Esophagus muscularis mucosa (tissue), 3 donors: ENCODE measurements at regions not wholly inside any gene's neighbourhood (a gene's known extent, or its start where the extent isn't known, plus 50 kb on each side); places are given as distances from the start of the nearest gene placed in this dataset.

Source experiments
- POLR2A ChIP-seq: fragments of 450-650 bp; IDR thresholded peaks from one replicate; pipeline ENCODE4 v1.6.1; 2017; ENCODE audit warnings: antibody characterized with exemption, moderate library complexity, mild to moderate bottlenecking, low read depth
- TF ChIP-seq, protein P1 (sequence below), 3 experiments: fragments of 200-600 bp in 2 of 3; fragments of 450-650 bp in 1 of 3; sonication (generic) in 2 of 3; IDR thresholded peaks; one replicate each; pipeline ENCODE4 v1.5.1; 2017 to 2019; ENCODE audit warnings: antibody characterized with exemption in 3 of 3, mild to moderate bottlenecking in 2 of 3, moderate library complexity in 1 of 3

DNA sequence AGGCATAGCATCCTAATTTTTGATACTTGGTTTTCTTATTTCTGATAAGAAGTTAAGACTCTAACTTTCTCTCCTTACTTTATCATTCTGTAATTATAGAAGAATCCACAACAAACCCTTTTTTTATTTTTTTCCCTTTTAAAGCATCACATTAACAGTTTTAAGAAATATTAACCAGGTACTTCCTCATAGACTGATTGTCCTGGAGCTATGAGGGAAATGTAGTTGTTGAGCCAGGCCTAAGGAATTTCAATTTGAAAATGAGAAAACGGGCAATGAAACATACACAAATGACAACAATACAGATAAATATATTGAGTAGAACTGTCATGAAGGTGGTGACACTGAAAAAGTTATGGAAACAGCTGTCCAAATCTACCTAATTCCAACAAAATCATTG is 569.0 kb downstream of the KCNA4 start:
- TF ChIP-seq POLR2A = no peak
- TF ChIP-seq, protein P1, sequence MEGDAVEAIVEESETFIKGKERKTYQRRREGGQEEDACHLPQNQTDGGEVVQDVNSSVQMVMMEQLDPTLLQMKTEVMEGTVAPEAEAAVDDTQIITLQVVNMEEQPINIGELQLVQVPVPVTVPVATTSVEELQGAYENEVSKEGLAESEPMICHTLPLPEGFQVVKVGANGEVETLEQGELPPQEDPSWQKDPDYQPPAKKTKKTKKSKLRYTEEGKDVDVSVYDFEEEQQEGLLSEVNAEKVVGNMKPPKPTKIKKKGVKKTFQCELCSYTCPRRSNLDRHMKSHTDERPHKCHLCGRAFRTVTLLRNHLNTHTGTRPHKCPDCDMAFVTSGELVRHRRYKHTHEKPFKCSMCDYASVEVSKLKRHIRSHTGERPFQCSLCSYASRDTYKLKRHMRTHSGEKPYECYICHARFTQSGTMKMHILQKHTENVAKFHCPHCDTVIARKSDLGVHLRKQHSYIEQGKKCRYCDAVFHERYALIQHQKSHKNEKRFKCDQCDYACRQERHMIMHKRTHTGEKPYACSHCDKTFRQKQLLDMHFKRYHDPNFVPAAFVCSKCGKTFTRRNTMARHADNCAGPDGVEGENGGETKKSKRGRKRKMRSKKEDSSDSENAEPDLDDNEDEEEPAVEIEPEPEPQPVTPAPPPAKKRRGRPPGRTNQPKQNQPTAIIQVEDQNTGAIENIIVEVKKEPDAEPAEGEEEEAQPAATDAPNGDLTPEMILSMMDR (IDR thresholded peaks at IDR 0.05) = no peak
